CD14-positive monocyte (primary cell): ENCODE measurements at regions not wholly inside any gene's neighbourhood (a gene's known extent, or its start where the extent isn't known, plus 50 kb on each side); places are given as distances from the start of the nearest gene placed in this dataset.

Experiments
- DNase-seq, 3 donors: peaks; one replicate each; pipeline ENCODE4 v3.0.0-alpha.2; 2011 to 2022
- H2AFZ ChIP-seq: 2 replicates; pipeline ENCODE4 v1.6.0; 2012; ENCODE audit warnings: mild to moderate bottlenecking, low read depth, low read length, inconsistent platforms; ENCODE audit not compliant: insufficient read depth, poor library complexity, severe bottlenecking
- H3K27ac ChIP-seq, 2 donors: 1 replicate in 1 of 2; 2 replicates in 1 of 2; pipeline ENCODE4 v1.5.1; 2012 to 2013; ENCODE audit warnings: low read length in 2 of 2, control low read depth in 1 of 2, inconsistent platforms in 1 of 2, low read depth in 1 of 2, mild to moderate bottlenecking in 1 of 2
- H3K27me3 ChIP-seq, 2 donors: one replicate each; pipeline versions ENCODE4 v1.6.0 to v1.6.1; 2011 to 2013; ENCODE audit warnings: low read length in 2 of 2; ENCODE audit not compliant: control insufficient read depth in 2 of 2, insufficient read depth in 2 of 2
- H3K36me3 ChIP-seq, 2 donors: replicated peaks in 1 of 2; 1 replicate in 1 of 2; 2 replicates in 1 of 2; pipeline versions ENCODE4 v1.5.1 to v1.6.1; 2012 to 2013; ENCODE audit warnings: low read length in 2 of 2, control low read depth in 1 of 2, inconsistent platforms in 1 of 2, mild to moderate bottlenecking in 1 of 2; ENCODE audit not compliant: insufficient read depth in 2 of 2, control insufficient read depth in 1 of 2
- H3K4me1 ChIP-seq, 2 donors: 1 replicate in 1 of 2; 2 replicates in 1 of 2; pipeline versions ENCODE4 v1.5.1 to v1.6.1; 2012 to 2013; ENCODE audit warnings: low read length in 2 of 2, control low read depth in 1 of 2, inconsistent platforms in 1 of 2, mild to moderate bottlenecking in 1 of 2, moderate library complexity in 1 of 2; ENCODE audit not compliant: insufficient read depth in 2 of 2, control insufficient read depth in 1 of 2
- H3K4me2 ChIP-seq: replicated peaks from 2 replicates; pipeline ENCODE3; 2012; ENCODE audit warnings: low read length, moderate library complexity, mild to moderate bottlenecking; ENCODE audit not compliant: poor library complexity, severe bottlenecking; ENCODE audit errors: extremely low read depth
- H3K4me3 ChIP-seq, 3 experiments: fragments of 200-600 bp in 1 of 3; sonication (generic) in 1 of 3; replicated peaks in 1 of 3; 1 replicate in 2 of 3; 2 replicates in 1 of 3; pipeline ENCODE4 v1.5.1; 2011 to 2013; ENCODE audit warnings: low read length in 3 of 3, mild to moderate bottlenecking in 3 of 3, control low read depth in 2 of 3, low read depth in 2 of 3, inconsistent platforms in 1 of 3, moderate library complexity in 1 of 3
- H3K79me2 ChIP-seq: 2 replicates; pipeline ENCODE4 v1.6.0; 2012; ENCODE audit warnings: mild to moderate bottlenecking, control low read depth, inconsistent platforms, low read length, moderate library complexity; ENCODE audit not compliant: insufficient read depth
- H3K9ac ChIP-seq: 2 replicates; pipeline ENCODE4 v1.6.0; 2017; ENCODE audit warnings: low read length, mild to moderate bottlenecking; ENCODE audit not compliant: insufficient read depth, poor library complexity, severe bottlenecking
- H3K9me3 ChIP-seq, 2 donors: replicated peaks in 1 of 2; 1 replicate in 1 of 2; 2 replicates in 1 of 2; pipeline versions ENCODE4 v1.5.1 to v1.6.1; 2012 to 2013; ENCODE audit warnings: low read length in 2 of 2, control low read depth in 1 of 2; ENCODE audit not compliant: control insufficient read depth in 1 of 2, insufficient read depth in 1 of 2
- H4K20me1 ChIP-seq: 2 replicates; pipeline ENCODE4 v1.6.0; 2012; ENCODE audit warnings: mild to moderate bottlenecking, low read length, control low read depth, moderate library complexity; ENCODE audit not compliant: insufficient read depth
- H3K27ac Mint-ChIP-seq, 7 donors: one replicate each; pipeline ENCODE4 v1.8.0; 2020; ENCODE audit warnings: mild to moderate bottlenecking in 7 of 7, mixed read lengths in 7 of 7, moderate library complexity in 6 of 7, inconsistent platforms in 2 of 7
- H3K27me3 Mint-ChIP-seq, 3 donors: one replicate each; pipeline ENCODE4 v1.8.0; 2021 to 2022; ENCODE audit warnings: low read depth in 3 of 3, mild to moderate bottlenecking in 3 of 3, mixed read lengths in 3 of 3, moderate library complexity in 3 of 3, inconsistent platforms in 1 of 3
- H3K36me3 Mint-ChIP-seq, 2 donors: one replicate each; pipeline ENCODE4 v1.8.0; 2020; ENCODE audit warnings: mixed read lengths in 2 of 2, inconsistent platforms in 1 of 2, mild to moderate bottlenecking in 1 of 2
- H3K4me1 Mint-ChIP-seq: one replicate; pipeline ENCODE4 v1.8.0; 2020; ENCODE audit warnings: mild to moderate bottlenecking, mixed read lengths
- H3K4me3 Mint-ChIP-seq, 2 donors: one replicate each; pipeline ENCODE4 v1.8.0; 2020; ENCODE audit warnings: mild to moderate bottlenecking in 2 of 2, mixed read lengths in 2 of 2, moderate library complexity in 1 of 2
- H3K9me3 Mint-ChIP-seq, 7 donors: one replicate each; pipeline ENCODE4 v1.8.0; 2020 to 2022; ENCODE audit warnings: mixed read lengths in 7 of 7, mild to moderate bottlenecking in 6 of 7, moderate library complexity in 6 of 7, inconsistent platforms in 2 of 7
- CTCF ChIP-seq: fragments of 200-600 bp; IDR thresholded peaks from one replicate; pipeline ENCODE4 v1.8.0; 2022; ENCODE audit warnings: antibody characterized with exemption, mild to moderate bottlenecking
- WGBS: methylation state at CpG from one replicate; pipeline ENCODE4 v1.1.5; 2013; ENCODE audit warnings: missing lambda C conversion rate; ENCODE audit not compliant: insufficient coverage; 5-methylcytosine and 5-hydroxymethylcytosine counted together
- intact Hi-C, 2 donors: fragments of 100-400 bp; cut with micrococcal nuclease; formaldehyde crosslinking; loops; one replicate each; pipeline versions ENCODE4 v1.15.0 to v1.15.1; 2023

GRCh38 chr4:159762672-159763071, 659.8 kb downstream of the RAPGEF2 start:
- WGBS: no CpG with 5 or more reads among the region's 1 CpG
- H3K9me3 ChIP-seq: no peaks in the 10 kb centered on the region
- TF ChIP-seq CTCF: no peak
- H4K20me1 ChIP-seq: no peaks in the 10 kb centered on the region
- H3K27me3 ChIP-seq: no peaks in the 10 kb centered on the region
- peaks cover 0 to 2% (median 0%) of the 10 kb centered on the region in 7 donors for H3K9me3 Mint-ChIP-seq
- H3K27ac ChIP-seq: no peak overlapping the region
- H3K36me3 Mint-ChIP-seq: no peaks in the 10 kb centered on the region
- H3K4me3 Mint-ChIP-seq: no peak overlapping the region
- H3K79me2 ChIP-seq: no peaks in the 10 kb centered on the region
- H3K4me3 ChIP-seq: no peak overlapping the region
- no peaks in the 10 kb centered on the region for H3K36me3 ChIP-seq
- H2AFZ ChIP-seq: no peak overlapping the region
- no peaks in the 10 kb centered on the region for H3K4me1 Mint-ChIP-seq
- DNase-seq: no peak
- peak overlapping the region in 1 of 7 donors; percentile 37 for H3K27ac Mint-ChIP-seq
- H3K4me1 ChIP-seq: no peaks in the 10 kb centered on the region
- no peak overlapping the region for H3K9ac ChIP-seq
- intact Hi-C loops: no loop called here
- no peak overlapping the region for H3K4me2 ChIP-seq
- H3K27me3 Mint-ChIP-seq: peaks cover 0 to 1% (median 0%) of the 10 kb centered on the region in 3 donors

- no peaks in the 10 kb centered on the region for H4K20me1 ChIP-seq
- no peaks in the 10 kb centered on the region for H3K36me3 Mint-ChIP-seq
- H3K27me3 Mint-ChIP-seq: peaks cover 0 to 1% (median 0%) of the 10 kb centered on the region in 3 donors
- intact Hi-C loops: no loop called here
- no peak overlapping the region for H3K4me2 ChIP-seq
- H2AFZ ChIP-seq: no peak overlapping the region
- H3K9ac ChIP-seq: no peak overlapping the region
- H3K9me3 ChIP-seq: no peaks in the 10 kb centered on the region
- H3K4me3 Mint-ChIP-seq: no peak overlapping the region
- no peaks in the 10 kb centered on the region for H3K4me1 Mint-ChIP-seq
- no peaks in the 10 kb centered on the region for H3K27me3 ChIP-seq
- no peaks in the 10 kb centered on the region for H3K36me3 ChIP-seq
- no peaks in the 10 kb centered on the region for H3K4me1 ChIP-seq
- H3K4me3 ChIP-seq: no peak overlapping the region
- H3K9me3 Mint-ChIP-seq: peaks cover 0 to 2% (median 0%) of the 10 kb centered on the region in 7 donors
- no peak overlapping the region for H3K27ac Mint-ChIP-seq
- TF ChIP-seq CTCF: peak; percentile 46
- WGBS: 27% methylated on average over 3 of the region's 5 CpGs
- no peak for DNase-seq
- no peaks in the 10 kb centered on the region for H3K79me2 ChIP-seq
- H3K27ac ChIP-seq: no peak overlapping the region
These were observed 661.6 kb downstream of the RAPGEF2 start for GRCh38 chr4:159764343-159764952.
